Kidney (tissue), 13 donors: ENCODE measurements at regions not wholly inside any gene's neighbourhood (a gene's known extent, or its start where the extent isn't known, plus 50 kb on each side); places are given as distances from the start of the nearest gene placed in this dataset.

Experiments
- DNase-seq, 5 donors: peaks; one replicate each; pipeline ENCODE4 v3.0.0-alpha.2; 2013 to 2020
- FAIRE-seq: peaks from 2 replicates; lab custom pipeline; 2012; peaks lifted over from hg19 to GRCh38; lab: Jason Lieb, UNC
- H3K27ac ChIP-seq, 2 donors: one replicate each; pipeline ENCODE4 v1.7.0; 2013; ENCODE audit warnings: low read depth in 2 of 2, low read length in 2 of 2, inconsistent platforms in 1 of 2
- H3K27me3 ChIP-seq: one replicate; pipeline ENCODE4 v1.7.1; 2013; ENCODE audit warnings: low read length, inconsistent platforms; ENCODE audit not compliant: control insufficient read depth, insufficient read depth
- H3K36me3 ChIP-seq, 3 donors: one replicate each; pipeline versions ENCODE4 v1.7.0 to v1.7.1; 2013; ENCODE audit warnings: low read length in 3 of 3, control low read depth in 1 of 3, inconsistent platforms in 1 of 3; ENCODE audit not compliant: insufficient read depth in 3 of 3, control insufficient read depth in 2 of 3
- H3K4me1 ChIP-seq, 3 donors: one replicate each; pipeline versions ENCODE4 v1.7.0 to v1.7.1; 2013; ENCODE audit warnings: low read length in 3 of 3, inconsistent platforms in 1 of 3, low read depth in 1 of 3; ENCODE audit not compliant: control insufficient read depth in 2 of 3, insufficient read depth in 2 of 3
- H3K4me3 ChIP-seq, 3 donors: one replicate each; pipeline versions ENCODE4 v1.7.0 to v1.8.1; 2013; ENCODE audit warnings: low read length in 3 of 3, control low read depth in 1 of 3, inconsistent platforms in 1 of 3
- H3K9ac ChIP-seq, 3 donors: one replicate each; pipeline versions ENCODE4 v1.7.0 to v1.7.1; 2013; ENCODE audit warnings: low read length in 3 of 3, control low read depth in 1 of 3, inconsistent platforms in 1 of 3
- H3K9me3 ChIP-seq, 3 donors: one replicate each; pipeline versions ENCODE4 v1.7.0 to v1.7.1; 2013; ENCODE audit warnings: low read length in 3 of 3, control low read depth in 1 of 3, inconsistent platforms in 1 of 3; ENCODE audit not compliant: control insufficient read depth in 2 of 3, insufficient read depth in 1 of 3
- CTCF ChIP-seq: IDR thresholded peaks from 3 replicates; pipeline ENCODE4 v1.5.1; 2012; ENCODE audit warnings: mild to moderate bottlenecking, moderate library complexity, borderline replicate concordance; ENCODE audit not compliant: insufficient read depth; ENCODE audit errors: extremely low read depth
- intact Hi-C: fragments of 100-400 bp; cut with DNase I; formaldehyde crosslinking; loops from one replicate; pipeline ENCODE4 v1.11.1; 2022
- donor health status: control.
- donor health status: control.
- donor health status: control.
- donor health status: control.
- donor health status: control.
- donor health status: DM: yes; HTN: yes; CAD: no.
- donor health status: Normal renal cell carcinoma (clear cell type).

GRCh38 chr2:53067056-53067455 is 700.5 kb upstream of the CHAC2 start:
- Histone ChIP-seq H3K9ac (no peak overlapping the region), H3K4me3 (no peak overlapping the region), H3K9me3 (no peaks in the 10 kb centered on the region), H3K36me3 (no peaks in the 10 kb centered on the region), H3K4me1 (no peaks in the 10 kb centered on the region), H3K27ac (no peak overlapping the region), H3K27me3 (no peaks in the 10 kb centered on the region)
- DNase-seq (peak in 2 of 5 donors; percentile 5 to 10), FAIRE-seq (no peak)
- TF ChIP-seq CTCF = no peak
- intact Hi-C loops = no loop called here

DNA sequence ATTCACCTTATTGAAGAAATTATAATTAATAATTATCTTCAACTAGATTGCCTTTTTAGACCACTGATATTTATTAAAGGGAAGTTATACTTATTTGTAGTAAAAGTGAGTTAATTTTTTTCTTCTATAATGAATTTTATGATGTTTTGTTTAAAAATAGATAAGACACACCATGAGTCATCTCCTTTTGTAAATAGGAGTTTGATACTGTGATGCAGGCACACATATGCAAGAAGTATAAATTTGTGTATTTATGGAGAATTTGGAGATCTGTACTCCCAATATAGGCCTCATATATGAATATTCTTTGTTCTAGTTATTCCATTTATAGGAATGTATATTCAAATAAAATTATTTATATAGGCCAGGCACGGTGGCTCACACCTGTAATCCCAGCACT is 703.5 kb upstream of the CHAC2 start:
- FAIRE-seq (no peak), DNase-seq (no peak)

GRCh38 chr2:53058526-53058925 is 709.1 kb upstream of the CHAC2 start:
- no peaks in the 10 kb centered on the region for H3K27me3 ChIP-seq
- peak in 2 of 5 donors; percentile 30 for DNase-seq
- H3K9me3 ChIP-seq = no peaks in the 10 kb centered on the region
- intact Hi-C loops = no loop called here
- no peak overlapping the region for H3K27ac ChIP-seq
- no peaks in the 10 kb centered on the region for H3K36me3 ChIP-seq
- TF ChIP-seq CTCF = no peak
- H3K4me3 ChIP-seq = no peak overlapping the region
- no peaks in the 10 kb centered on the region for H3K4me1 ChIP-seq
- no peak for FAIRE-seq
- H3K9ac ChIP-seq = no peak overlapping the region

More for the DNA sequence above, 703.5 kb upstream of the CHAC2 start:
- Histone ChIP-seq H3K27ac (no peak overlapping the region), H3K4me3 (no peak overlapping the region), H3K4me1 (no peaks in the 10 kb centered on the region), H3K9me3 (no peaks in the 10 kb centered on the region), H3K36me3 (no peaks in the 10 kb centered on the region), H3K9ac (no peak overlapping the region), H3K27me3 (no peaks in the 10 kb centered on the region)
- intact Hi-C loops = no loop called here
- no peak for TF ChIP-seq CTCF

DNA sequence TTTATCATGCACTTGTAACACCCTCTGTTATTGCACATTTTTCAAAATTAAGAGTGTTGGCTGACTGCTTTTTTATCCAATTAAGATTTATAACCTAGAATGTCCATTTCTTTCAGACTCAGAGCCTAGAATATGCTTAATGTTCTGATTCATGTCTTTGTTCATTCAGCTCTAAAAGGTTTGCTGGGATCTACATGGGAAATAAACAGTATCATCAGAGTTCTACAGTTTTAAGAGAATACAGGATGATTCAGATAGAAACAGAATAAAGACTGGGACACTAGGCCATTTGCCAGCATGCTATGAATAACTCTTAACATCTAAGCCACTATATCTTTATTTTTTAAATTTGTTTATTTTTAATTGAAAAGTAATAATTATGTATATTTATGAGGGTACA is 713.7 kb upstream of the CHAC2 start:
- no peaks in the 10 kb centered on the region for H3K4me1 ChIP-seq
- intact Hi-C loops = no loop called here
- H3K36me3 ChIP-seq = no peaks in the 10 kb centered on the region
- no peak overlapping the region for H3K4me3 ChIP-seq
- FAIRE-seq (no peak), DNase-seq (no peak)
- H3K27ac ChIP-seq = no peak overlapping the region
- H3K9ac ChIP-seq = no peak overlapping the region
- H3K27me3 ChIP-seq = no peaks in the 10 kb centered on the region
- H3K9me3 ChIP-seq = no peaks in the 10 kb centered on the region
- no peak for TF ChIP-seq CTCF
